Retinal pigment epithelial cell (primary cell): ENCODE measurements at regions not wholly inside any gene's neighbourhood (a gene's known extent, or its start where the extent isn't known, plus 50 kb on each side); places are given as distances from the start of the nearest gene placed in this dataset.
A peak's percentile ranks its signal among the peaks of the same experiment; 100 is the strongest.
"Not testable (repeated sequence)": the region's sequence is repeated elsewhere in the genome, so short reads cannot be mapped to it uniquely, and the experiment has no call there.

Source experiments
- DNase-seq: peaks from one replicate; pipeline ENCODE4 v3.0.0-alpha.2; 2010; ENCODE audit warnings: low read depth
- H3K4me3 ChIP-seq: 2 replicates; pipeline ENCODE4 v1.5.1; 2011; ENCODE audit warnings: mild to moderate bottlenecking, low read length, control low read depth, moderate library complexity
- TF ChIP-seq, protein P1 (sequence below): conservative IDR thresholded peaks from 2 replicates; pipeline ENCODE4 v1.5.1; 2011; ENCODE audit warnings: low read depth, low read length, control low read depth, inconsistent platforms

DNA sequence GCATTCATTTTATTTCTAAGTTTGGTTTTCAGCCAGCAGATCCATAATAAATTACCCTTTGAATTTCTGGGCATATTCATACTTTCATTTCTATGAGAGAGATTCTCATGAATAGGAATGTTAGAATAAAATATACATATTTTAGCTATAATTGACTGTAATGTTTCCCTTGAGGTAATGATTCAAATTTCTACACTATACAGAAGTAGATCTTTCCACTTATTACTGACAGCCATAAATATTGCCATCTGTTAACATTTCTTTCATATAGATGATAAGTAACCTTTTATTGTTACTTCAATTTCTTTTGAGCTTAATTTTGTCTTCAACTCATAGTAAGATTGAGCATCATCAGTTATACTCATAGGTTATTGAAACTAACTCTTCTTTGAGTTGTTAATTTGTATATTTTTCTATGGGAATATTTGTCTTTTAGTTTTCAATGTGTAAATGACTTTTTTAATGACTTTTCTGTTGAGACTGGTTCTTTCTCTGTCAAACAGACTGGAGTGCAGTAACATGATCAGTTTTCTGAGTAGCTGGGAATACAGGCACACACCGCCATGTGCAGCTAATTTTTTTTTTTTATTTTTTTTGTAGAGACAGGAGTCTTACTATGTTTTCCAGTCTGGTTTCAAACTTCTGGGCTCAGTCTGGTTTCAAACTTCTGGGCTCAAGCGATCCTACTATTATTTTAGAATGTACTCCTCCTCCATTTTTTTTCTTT is 991.6 kb downstream of the SLC6A15 start:
- no peak overlapping the region for H3K4me3 ChIP-seq
- TF ChIP-seq, protein P1, sequence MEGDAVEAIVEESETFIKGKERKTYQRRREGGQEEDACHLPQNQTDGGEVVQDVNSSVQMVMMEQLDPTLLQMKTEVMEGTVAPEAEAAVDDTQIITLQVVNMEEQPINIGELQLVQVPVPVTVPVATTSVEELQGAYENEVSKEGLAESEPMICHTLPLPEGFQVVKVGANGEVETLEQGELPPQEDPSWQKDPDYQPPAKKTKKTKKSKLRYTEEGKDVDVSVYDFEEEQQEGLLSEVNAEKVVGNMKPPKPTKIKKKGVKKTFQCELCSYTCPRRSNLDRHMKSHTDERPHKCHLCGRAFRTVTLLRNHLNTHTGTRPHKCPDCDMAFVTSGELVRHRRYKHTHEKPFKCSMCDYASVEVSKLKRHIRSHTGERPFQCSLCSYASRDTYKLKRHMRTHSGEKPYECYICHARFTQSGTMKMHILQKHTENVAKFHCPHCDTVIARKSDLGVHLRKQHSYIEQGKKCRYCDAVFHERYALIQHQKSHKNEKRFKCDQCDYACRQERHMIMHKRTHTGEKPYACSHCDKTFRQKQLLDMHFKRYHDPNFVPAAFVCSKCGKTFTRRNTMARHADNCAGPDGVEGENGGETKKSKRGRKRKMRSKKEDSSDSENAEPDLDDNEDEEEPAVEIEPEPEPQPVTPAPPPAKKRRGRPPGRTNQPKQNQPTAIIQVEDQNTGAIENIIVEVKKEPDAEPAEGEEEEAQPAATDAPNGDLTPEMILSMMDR = no peak
- no peak for DNase-seq

DNA sequence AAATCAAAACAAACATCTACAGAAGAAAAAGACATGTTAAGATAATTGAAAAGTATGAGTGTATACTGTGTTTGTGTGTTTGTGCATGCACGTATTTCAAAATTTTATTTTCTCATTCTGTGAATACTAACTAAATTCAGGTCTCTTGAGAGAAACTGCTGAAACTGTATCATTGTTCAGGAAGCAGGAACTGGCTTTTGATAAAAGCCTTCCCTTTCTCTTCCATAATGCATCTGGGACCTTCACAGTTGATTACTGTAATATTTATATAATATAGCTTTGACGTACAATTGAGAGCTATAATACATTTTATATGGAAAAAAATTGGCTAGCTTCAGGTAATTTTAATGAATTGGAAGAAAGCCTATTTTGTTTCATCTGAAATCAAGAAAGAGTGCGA is 993.5 kb downstream of the SLC6A15 start:
- TF ChIP-seq, protein P1 = no peak
- H3K4me3 ChIP-seq = no peak overlapping the region
- DNase-seq = no peak

DNA sequence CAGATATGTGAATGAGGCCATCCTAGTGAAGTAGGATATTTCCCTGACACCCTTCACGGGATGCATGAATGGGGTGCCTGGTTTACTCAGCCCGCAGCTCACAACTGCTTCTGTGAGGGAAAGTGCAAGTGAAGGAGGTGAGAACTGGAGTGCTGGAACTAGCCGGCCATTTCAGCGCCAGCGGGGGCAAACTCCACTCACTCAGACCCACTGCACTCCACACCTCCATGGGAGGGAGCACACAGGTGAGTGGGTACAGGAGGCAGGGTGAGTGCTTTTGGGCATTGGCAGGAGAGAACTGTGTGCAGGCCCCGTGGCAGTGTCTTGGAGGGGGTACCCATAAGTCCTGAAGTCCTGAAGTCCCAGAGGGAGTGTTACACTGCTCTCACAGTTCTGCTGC is 1008.4 kb downstream of the SLC6A15 start:
- no peak overlapping the region for H3K4me3 ChIP-seq
- no peak for DNase-seq
- TF ChIP-seq, protein P1 = no peak

DNA sequence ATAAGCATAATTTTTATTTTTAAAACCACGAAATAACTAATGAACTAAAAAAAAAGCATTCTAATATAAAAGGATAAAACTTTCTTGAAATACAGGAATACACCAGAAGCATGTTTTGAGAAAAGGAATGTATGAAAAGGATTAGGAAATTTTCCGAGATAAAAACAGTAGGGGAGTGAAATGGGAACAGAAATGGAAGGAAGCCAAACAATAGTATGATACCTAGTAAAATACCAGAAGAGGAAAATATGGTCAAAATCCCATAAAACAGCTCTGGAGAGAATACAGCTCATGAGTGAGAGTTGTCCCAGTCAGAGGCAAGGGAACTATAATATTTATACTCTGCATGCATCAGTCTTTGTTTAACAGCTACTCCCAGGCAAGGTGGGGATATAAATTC is 1016.2 kb downstream of the SLC6A15 start:
- TF ChIP-seq, protein P1 = no peak
- no peak overlapping the region for H3K4me3 ChIP-seq
- DNase-seq = peak; percentile 13

DNA sequence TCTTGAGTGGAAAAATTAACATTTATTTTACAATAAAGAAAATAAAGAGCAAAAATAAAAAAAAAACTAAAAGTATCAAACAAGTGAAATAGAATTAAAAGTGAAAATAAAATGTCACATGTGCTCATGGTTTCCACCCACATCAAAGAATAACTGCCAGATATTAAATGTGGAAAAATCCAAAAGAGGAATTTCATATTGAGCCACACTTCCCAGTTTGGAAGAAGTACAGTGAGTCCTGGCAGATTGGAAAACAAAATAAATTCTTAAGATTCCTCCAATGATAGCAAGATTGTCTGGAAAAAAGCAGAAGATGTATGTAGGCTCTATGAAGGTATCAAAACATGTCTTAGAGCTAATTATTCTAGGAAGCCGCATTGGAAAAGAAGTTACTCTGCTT is 1019.5 kb downstream of the SLC6A15 start:
- H3K4me3 ChIP-seq = no peak overlapping the region
- TF ChIP-seq, protein P1 = no peak
- DNase-seq = no peak

DNA sequence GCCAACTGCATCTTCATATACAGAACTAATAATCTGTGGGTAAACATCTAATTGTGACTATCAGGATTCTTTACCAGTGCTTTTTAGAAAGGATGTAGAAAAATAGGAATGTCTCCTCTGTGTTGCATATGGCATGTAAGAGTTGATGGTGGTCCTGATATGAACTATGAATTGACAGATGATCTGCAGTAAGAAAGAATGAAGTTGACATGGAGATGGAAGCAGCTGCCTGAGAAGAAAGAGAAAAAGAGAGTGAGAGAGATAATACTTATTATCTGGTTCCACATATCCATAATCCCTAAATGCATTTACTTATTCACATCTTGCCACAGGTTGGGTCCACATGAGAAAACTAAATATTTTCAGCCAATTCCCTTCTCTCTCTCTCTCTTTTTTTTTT is 1022.9 kb downstream of the SLC6A15 start:
- DNase-seq = no peak
- no peak overlapping the region for H3K4me3 ChIP-seq
- TF ChIP-seq, protein P1 = no peak

DNA sequence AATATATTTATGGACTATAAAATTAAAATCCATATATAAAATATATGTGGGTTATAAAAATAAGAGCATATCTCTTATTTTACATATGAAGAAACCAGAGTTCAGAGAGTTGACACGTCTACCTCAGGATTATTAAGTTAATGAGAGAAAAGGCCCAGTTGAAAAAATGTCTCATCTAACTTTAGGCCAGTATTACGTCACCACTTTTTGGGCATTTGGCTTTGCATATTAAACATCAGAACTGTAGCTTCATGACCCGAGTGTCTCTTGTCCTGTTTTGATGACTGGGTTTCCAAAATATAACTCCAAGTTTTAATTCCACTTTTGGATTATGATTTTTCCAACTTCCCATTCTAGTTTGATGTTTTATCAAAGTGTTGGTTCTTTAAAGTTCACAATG is 1026.1 kb downstream of the SLC6A15 start:
- TF ChIP-seq, protein P1 = no peak
- H3K4me3 ChIP-seq = no peak overlapping the region
- no peak for DNase-seq

DNA sequence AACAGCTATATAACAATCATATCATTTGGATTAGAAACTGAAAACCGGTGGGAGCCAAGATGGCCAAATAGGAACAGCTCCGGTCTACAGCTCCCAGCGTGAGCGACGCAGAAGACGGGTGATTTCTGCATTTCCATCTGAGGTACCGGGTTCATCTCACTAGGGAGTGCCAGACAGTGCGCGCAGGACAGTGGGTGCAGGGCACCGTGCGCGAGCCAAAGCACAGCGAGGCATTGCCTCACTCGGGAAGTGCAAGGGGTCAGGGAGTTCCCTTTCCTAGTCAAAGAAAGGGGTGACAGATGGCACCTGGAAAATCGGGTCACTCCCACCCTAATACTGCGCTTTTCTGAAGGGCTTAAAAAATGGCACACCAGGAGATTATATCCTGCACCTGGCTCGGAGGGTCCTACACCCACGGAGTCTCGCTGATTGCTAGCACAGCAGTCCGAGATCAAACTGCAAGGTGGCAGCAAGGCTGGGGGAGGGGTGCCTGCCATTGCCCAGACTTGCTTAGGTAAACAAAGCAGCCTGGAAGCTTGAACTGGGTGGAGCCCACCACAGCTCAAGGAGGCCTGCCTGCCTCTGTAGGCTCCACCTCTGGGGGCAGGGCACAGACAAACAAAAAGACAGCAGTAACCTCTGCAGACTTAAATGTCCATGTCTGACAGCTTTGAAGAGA is 1041.5 kb downstream of the SLC6A15 start:
- not testable (repeated sequence) for DNase-seq, H3K4me3 ChIP-seq
